OCI-M2 (cell line): ENCODE measurements at regions not wholly inside any gene's neighbourhood (a gene's known extent, or its start where the extent isn't known, plus 50 kb on each side); places are given as distances from the start of the nearest gene placed in this dataset.

ENCODE experiments used
- DNase-seq: peaks from one replicate; lab custom pipeline; 2025; ENCODE audit not compliant: unreplicated experiment; lab: John Stamatoyannopoulos, UW

DNA sequence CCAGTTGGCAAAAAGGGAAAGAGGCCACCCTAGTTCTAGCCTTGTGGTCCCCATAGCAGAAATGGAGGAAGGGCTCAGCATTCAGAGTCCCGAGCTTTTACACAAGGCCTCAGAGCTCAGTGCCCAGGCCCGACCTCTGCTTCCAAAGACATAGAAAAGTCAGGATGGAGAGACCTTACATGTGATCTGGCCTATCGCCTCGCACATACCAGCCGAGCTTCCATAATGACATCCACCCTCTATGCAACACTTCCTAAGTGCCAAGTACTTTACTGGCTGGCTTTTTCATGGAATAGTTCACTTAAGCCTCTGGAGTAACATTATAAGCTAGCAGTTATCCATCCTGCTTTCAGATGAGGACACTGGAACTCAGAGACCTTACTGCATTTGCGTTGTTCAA lies 275.9 kb downstream of the FAM43A start:
- DNase-seq = no peak

DNA sequence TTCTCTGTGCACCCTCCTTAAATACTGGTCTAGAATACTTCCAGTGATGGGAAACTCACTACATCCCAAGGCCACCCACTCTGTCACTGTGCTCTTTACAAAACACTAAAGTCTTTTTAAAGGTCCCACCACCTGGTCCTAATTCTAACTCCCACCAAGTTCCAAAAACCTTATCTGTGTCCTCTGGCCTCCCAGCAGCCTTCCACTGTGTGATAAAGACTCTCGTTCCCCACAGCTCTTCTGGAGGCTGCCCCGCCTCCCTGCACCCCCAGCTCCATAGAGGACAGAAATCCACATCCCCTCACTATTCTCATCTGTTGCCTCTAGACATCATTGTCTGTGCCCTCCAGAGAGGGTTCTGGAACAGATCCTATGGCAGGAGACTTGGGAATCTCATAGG lies 276.4 kb downstream of the FAM43A start:
- DNase-seq = no peak

DNA sequence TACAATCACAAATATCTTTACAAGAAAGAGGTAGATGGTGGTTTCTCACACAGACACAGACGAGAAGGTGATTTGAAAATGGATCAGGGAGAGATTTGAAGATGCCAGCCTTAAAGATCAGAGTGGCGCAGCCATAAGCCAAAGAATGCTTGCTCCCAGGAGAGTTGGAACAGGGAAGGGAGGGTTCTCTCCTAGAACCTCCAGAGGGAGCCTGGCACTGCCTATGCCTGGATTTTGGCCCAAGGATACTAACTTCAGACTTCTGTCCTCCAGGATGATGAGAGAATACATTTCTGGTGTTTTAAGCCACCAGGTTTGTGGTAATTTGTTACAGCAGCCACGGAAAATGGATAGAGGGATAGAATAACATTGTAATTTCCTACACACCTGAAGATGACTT lies 279.1 kb downstream of the FAM43A start:
- DNase-seq = no peak

DNA sequence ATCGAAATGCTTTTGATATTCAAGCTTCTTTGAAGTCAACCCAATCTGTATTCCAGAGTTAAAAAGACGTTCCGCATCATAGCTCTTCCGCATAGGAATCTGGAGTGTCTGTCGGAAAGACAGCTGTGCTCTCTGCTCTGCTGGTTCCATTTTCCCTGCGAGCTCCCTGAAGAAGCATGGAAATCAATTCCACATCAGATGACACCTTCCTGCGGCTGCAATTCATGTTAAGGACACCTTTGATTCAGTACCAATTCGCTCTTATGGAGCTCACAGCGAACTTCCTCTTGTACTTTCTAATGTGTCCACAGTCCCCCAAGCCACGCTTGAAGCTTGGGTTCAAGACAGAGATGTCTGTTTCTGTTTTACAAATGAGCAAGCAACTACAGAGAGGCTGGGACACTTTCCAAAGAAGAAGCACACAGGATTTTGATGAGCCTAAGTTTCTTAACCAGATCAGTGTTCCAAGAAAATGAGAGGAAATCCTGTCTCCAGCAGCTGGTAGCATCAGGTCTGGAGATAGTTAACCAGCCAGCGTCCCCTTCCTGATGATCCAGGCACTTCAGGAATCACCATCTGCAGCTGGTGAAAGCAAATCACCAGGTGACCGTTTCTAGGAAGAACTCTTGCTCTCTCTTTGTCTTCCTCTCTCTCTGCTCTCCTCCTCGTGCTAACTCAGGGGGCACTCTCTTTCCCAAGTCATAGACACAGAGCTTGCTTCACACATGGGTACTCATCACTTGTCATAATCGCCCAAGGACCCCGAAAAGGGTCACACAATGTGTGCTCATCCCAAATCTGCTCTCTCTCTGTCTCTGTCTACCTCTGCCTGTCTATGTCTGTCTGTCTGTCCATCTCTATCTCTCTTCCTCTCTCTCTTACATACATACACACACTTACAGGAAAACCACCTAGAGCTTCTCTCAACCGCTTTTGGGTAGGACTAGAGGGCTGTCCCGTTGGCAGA lies 281.8 kb downstream of the FAM43A start:
- DNase-seq = no peak

DNA sequence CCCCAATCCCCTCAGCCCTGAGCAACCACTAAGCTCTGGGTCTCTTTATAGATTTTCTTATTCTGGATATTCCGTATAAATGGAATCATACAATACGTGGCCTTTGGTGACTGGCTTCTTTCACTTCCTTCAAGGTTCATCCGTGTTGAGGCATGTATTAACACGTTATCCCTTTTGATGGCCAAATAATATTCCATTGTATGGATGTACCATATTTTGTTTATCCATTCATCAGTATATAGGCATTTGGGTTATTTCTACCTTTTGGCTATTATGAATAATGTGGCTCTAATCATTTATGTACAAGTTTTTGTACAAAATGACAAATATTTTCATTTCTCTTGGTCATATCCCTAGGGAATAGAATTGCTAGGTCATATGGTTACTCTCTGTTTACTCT lies 284.4 kb downstream of the FAM43A start:
- no peak for DNase-seq

DNA sequence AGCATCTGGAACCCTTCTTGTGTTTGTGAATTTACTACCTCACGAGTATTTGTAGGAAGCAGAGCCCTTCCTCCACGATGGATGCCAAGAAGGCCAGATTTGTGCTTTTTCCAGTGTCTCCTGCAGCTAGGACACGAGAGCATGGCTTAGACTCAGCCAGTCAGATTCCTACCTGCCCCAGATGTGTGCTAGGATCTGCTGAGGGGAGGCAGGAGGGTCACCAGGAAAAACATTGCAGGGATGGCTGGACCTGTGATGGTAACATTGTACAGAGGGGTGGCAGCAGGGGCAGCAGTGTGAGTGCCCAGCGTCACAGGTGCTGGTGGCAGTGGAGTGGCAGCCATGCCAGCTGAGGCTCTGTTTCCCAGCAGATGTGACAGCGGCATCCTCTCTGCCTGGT lies 285.3 kb downstream of the FAM43A start:
- DNase-seq = no peak

DNA sequence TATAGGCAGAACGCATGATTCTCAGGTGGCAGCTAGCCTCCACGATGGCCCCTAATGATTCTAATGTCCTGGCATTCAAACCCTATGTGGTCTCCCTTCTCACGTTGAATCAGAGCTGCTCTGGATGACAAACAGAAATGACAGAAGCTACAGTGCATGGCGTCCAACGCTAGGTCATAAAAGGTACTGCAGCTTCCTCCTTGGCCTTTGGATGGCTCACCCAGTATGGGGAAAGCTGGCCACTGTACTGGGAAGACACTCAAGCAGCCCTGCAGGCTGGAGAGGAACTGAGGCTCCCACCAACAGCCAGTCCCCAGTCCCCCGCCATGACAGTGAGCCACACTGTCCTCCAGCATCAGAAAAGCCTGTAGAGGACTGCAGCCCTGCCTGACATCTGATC lies 286.3 kb downstream of the FAM43A start:
- no peak for DNase-seq

DNA sequence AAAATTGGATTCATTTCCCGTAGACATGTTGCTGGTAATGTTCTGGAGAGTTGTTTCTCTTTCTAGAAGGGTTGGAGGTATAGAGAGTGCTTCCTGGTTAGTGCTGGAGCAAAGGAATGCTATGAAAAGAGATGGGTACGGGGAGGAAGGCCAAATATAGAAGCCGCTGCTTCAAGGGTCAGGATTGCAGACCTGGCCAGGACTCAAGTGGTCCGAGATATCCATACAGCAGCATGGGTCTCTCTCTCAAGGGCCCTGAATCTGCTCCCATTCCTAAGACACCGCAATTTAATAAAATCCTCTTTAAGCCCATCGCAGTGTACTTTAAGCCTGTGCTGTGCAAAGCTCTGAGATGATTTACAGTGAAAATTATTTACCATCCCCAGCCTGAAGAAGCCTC lies 287.0 kb downstream of the FAM43A start:
- DNase-seq = no peak

DNA sequence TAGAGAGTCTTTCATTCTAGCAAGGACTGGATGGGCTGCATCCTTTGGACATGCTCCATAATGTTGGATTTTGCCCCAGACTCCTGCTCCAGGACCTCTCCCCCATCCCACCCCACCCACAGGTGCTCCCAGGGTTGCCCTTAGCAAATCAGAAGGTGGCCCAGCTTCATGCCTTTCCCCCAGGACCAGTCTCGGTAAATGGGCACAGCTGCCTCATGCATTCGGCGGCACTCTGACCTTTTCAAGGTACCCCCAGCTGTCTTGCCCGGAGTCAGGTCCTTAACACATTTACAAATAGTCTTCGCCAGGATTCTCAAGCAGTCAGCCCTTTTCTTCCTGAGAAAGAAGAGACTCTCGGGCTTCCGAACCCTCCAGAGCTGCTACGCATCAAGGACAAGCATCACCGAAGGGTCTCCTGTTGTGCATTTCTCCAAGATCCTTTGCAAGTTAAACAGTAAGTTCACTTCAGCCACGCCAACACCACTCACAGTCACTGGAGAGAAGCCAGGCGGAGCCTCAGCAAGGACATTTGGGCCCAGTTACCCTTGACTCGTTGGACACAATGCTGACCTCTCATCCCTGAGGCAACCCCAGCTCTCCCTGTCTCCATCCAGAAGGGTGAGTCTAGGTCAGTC lies 287.8 kb downstream of the FAM43A start:
- DNase-seq = no peak

DNA sequence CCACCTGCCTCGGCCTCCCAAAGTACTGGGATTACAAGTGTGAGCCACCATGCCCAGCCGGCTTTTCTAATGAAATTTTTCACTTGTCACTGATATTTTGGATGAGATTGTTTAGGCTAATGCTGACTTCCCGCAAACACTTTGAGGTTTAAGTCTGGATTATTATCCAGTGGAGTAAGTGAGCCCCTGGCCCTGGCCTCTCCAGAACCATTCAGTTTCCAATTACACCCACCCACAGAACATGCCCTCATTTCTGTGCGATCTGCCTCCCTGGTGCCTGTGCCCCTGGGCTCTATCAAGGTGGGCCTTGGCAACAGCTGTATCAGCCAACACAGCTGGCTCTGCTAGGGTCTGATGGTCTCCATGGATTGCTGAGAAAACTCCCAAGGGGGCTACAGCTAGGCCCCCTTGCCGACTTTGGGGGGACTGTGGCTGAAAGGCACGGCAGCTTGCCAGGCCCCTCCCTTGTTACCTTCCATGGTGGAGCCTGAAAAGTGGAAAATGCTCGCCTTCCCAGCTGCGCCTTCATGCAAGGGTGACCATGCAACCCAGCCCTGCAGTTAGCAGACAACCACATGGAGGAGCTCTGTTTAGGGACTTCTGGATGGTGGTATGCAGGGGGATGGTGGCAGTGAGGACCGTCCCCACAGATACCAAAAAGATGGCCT lies 288.9 kb downstream of the FAM43A start:
- no peak for DNase-seq

DNA sequence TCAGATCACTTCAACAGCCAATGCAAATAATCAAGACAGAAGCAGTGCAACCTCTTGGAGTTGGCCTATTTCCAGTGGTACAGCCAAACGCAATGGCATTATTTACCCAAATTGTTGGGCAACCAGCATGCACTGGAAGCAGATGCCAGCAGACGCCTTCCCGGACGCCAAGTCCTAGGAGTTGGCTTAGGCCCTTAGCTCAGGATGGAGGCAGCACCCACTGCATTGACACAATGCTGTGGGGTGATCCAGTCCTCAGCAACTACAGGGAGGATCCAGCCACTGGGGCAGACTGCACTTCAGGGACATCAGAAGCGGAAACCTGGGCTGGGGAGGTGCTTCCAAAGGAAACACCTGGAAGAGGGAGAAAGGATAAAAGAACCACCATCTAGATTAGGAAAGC lies 290.4 kb downstream of the FAM43A start:
- no peak for DNase-seq

DNA sequence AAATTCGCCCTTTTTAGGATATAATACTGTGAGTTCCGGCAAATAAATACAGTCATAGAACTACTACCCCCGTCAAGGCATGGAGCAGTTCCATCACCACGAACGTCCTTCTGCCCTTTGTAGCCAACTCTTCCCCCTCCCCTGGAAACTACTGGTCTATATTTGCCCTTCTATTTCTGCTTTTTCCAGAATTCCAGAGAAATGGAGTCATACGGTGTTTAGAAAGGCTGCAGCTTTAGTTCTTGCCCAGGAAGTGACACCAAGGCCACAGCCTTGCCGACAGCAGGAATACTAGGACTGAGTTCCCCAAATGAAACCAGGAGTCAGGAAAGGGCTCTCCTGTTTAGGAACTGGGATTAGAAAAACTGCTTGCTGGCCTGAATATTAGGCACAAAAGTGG lies 291.2 kb downstream of the FAM43A start:
- no peak for DNase-seq

DNA sequence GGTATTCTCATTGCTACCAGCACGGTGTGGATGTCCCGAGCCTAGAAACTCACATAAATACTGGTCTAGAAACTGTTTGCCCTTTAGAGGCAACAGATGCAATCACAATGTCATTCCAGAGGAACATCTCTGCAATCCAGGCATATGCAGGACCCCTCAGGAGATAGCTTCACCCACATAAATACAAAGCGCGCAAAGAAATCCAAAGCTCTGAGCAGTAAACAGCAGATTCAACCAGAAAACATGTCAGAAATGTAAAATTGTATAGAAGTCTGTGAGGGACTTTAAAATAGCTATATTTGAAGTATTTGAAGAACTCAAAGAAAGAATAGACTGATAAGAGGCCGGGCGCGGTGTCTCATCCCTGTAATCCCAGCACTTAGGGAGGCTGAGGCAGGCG lies 291.7 kb downstream of the FAM43A start:
- no peak for DNase-seq

DNA sequence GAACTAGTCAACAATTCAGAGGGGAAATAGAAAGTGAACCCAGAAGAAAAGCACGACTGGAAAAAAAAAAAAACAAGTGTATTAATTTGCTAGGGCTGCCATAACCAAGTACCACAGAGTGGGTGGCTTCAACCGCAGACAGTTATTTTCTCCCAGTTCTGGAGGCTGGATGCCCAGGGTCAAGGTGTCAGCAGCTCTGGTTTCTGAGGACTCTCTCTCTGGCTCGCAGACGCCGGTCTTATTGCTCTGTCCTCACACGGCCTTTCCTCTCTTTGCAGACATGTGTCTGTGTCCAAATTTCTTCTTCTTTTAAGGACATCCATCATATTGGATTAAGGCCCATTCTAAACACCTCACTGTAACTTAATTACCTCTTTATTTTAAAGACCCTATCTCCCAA lies 291.8 kb downstream of the XXYLT1 start:
- DNase-seq = no peak

DNA sequence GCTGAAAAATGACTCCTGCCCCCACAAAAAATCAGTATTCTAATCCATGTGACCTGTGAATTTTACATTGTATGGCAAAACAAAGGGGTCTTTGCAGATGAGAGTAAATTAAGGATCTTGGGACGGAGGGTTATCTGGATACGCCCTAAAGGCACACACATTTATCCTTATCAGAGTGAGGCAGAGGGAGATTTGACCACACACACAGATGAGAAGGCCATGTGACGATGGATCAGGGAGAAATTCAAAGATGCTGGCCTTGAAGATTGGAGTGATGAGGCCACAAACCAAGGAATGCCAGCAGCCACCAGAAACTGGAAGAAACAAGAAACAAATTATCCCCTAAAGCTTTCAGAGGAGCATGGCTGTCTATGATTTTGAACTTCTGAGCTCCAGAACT lies 288.5 kb downstream of the XXYLT1 start:
- no peak for DNase-seq

DNA sequence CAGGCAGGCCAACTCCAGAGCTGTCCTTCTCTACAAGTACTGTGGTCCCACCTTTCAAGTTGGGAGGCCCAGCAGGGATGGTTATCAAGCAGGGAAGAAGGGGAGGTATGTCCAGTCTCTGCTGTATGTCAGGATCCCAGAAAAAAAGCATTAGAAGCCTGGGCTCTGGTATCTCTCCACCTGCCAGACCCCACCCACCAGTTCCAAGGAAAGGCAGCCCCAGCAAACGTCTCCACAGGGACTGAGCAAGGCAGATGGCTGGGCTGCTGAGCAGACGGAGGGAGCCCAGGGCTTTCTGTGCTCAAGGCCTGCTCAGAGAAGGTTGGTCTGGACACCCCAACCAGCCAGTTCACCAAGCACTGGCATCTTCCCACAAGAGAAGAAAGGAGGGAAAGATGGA lies 287.8 kb downstream of the XXYLT1 start:
- no peak for DNase-seq

DNA sequence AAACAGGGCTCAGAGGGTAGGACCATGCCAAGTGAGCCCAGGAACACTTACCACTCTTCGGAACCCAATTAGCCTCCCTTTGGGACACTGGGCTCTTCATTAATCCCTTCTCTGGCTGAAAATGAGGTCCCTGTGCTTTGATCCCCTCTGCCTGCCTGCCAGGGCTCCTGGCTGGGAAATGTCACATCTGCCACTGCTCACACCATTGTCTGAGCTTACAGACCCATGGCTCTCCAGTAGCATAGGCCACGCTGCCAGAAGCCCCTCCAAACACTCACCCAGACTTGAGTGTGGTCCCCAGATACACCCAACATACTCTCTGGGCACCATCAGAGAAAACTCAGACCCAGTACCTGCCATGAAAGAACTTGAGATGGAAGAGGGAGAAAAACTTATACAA lies 287.3 kb downstream of the XXYLT1 start:
- no peak for DNase-seq

DNA sequence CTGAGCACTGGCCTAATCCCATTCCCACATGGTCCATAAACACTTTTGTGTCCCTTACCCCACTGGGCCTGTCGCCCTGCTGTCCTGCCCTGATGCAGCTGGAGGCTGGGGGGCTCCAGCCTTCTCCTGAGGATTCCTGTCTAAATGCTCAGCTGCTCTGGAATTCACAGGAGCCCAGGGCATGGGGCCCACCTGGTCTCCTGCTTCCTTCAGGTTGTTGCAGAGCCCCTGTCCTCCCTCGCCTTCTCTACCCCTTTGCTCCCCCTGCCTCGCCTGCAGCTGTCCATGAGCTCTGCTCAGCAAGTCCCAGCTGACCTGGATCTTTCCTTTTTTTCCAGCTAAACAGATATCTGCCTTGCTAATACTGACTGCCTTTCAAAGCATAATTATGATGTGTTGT lies 286.9 kb downstream of the XXYLT1 start:
- no peak for DNase-seq

DNA sequence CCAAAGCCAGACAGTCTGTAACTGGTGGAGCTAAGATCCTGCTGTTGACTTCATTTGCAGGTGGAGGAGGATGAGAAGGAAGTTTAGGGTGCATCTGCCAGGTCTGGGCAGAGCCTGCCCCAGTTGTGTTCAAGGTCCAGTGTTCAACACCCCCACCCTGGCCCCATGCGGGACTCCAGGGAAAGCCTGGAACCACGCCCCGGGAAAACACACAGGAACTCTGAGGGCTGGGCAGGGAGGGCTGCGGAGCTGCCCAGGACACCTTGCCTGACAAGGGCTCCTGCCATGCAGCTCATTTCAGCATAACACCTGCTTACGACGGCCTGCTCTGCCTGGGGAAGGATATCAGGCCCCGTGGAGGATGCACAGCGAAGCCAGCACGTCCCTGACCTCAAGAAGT lies 286.3 kb downstream of the XXYLT1 start:
- DNase-seq = no peak

DNA sequence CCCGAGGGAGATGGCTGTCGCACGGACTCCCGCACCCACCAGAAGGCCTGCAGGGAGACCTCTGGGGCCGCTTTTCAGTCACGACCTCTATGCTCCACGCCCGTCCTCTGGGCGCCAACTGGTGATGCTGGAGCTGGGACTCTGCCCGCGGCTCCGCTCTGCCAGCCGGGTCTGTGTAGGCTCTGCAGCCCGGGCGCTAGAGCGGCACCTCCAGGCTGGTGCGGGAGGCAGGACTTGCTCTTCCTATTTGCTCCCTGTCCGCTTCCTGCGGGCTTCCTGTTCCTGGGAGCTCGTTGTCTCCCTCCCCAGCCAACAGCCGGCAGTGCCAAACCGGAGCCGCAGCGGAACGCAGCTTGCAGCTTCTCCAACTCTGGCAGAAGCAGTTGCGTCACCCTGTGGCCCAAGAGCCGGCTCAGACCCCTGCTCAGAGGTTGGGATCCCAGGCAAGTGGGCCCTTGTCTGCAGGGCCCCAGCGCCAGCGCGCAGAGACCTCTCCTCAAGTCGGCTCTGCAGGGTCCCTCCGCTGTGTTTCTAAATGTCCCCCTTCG lies 285.9 kb downstream of the XXYLT1 start:
- no peak for DNase-seq

DNA sequence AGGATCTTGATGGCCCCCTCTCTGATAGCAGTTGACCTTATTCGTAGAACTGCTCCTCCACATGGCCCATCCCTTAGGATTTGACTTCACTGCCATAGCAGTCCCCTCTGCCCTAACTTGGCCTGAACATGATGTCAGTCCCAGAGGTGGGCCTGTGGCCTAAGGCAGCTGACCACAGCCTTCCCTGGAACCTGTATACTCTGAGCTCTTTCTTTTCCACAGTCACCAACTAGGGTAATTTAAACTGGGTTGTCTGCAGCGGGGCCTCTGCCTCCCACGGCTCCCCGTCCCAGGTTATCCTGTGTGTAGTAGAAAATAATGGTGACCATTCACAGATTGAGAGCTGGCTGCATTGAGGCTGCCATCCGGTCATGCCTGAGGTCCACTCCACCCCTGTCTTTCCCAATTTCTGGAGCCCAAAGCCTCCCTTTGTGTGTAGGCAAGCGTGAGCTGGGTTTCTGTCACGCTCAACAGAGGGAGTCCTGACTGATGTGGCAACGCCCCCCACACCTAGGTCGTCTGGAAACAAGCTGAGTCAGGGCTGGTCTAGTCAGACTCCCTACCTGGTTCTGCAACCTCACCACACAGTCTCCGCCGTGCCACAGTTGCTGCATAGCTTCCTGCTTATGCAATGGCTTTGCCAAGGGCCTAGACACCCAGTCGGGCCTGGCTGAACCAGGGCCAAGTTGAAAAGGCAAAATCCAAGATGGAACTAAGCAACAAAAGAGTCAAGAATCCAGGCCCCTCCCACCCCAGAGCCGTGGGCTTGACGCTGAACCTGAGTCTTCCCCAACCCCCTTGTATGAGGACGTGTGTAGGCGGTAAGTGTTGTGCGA lies 284.5 kb downstream of the XXYLT1 start:
- no peak for DNase-seq
